ENCODE measurements at regions not wholly inside any gene's neighbourhood (a gene's known extent, or its start where the extent isn't known, plus 50 kb on each side); places are given as distances from the start of the nearest gene placed in this dataset.
"Not testable (repeated sequence)": the region's sequence is repeated elsewhere in the genome, so short reads cannot be mapped to it uniquely, and the experiment has no call there.

DNA sequence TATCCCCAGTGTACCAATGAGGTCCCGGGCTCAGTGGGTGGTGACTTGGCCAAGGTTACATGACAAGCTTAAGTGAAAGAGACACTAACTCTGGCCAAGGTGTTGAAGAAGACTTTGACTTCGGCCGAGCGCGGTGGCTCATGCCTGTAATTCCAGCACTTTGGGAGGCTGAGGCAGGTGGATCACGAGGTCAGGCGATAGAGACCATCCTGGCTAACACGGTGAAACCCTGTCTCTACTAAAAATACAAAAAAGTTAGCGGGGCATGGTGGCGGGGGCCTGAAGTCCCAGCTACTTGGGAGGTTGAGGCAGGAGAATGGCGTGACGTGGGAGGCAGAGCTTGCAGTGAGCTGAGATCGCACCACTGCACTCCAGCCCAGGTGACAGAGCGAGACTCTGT lies 65.6 kb upstream of the OPN4 start:
- not testable (repeated sequence) for TF ChIP-seq EZH2, EZH2phosphoT487 (IDR thresholded peaks at IDR 0.05)
- TF ChIP-seq, protein P1, sequence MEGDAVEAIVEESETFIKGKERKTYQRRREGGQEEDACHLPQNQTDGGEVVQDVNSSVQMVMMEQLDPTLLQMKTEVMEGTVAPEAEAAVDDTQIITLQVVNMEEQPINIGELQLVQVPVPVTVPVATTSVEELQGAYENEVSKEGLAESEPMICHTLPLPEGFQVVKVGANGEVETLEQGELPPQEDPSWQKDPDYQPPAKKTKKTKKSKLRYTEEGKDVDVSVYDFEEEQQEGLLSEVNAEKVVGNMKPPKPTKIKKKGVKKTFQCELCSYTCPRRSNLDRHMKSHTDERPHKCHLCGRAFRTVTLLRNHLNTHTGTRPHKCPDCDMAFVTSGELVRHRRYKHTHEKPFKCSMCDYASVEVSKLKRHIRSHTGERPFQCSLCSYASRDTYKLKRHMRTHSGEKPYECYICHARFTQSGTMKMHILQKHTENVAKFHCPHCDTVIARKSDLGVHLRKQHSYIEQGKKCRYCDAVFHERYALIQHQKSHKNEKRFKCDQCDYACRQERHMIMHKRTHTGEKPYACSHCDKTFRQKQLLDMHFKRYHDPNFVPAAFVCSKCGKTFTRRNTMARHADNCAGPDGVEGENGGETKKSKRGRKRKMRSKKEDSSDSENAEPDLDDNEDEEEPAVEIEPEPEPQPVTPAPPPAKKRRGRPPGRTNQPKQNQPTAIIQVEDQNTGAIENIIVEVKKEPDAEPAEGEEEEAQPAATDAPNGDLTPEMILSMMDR (IDR thresholded peaks at IDR 0.05): not testable (repeated sequence)
